Epithelial cell of esophagus (primary cell): ENCODE measurements at regions not wholly inside any gene's neighbourhood (a gene's known extent, or its start where the extent isn't known, plus 50 kb on each side); places are given as distances from the start of the nearest gene placed in this dataset.

Experiments used
- DNase-seq: peaks from one replicate; pipeline ENCODE4 v3.0.0; 2010; ENCODE audit warnings: low read depth
- H3K4me3 ChIP-seq: 2 replicates; pipeline ENCODE4 v1.5.1; 2011; ENCODE audit warnings: mild to moderate bottlenecking, low read length, control low read depth
- CTCF ChIP-seq: IDR thresholded peaks from 2 replicates; pipeline ENCODE4 v1.5.1; 2011; ENCODE audit warnings: low read depth, mild to moderate bottlenecking, low read length, control low read depth, inconsistent platforms; ENCODE audit not compliant: insufficient read depth; ENCODE audit errors: missing control alignments

GRCh38 chr2:56505885-56506284 lies 322.1 kb downstream of the CCDC85A start:
- no peak for TF ChIP-seq CTCF
- H3K4me3 ChIP-seq: no peak overlapping the region
- peak; percentile 3 for DNase-seq

DNA sequence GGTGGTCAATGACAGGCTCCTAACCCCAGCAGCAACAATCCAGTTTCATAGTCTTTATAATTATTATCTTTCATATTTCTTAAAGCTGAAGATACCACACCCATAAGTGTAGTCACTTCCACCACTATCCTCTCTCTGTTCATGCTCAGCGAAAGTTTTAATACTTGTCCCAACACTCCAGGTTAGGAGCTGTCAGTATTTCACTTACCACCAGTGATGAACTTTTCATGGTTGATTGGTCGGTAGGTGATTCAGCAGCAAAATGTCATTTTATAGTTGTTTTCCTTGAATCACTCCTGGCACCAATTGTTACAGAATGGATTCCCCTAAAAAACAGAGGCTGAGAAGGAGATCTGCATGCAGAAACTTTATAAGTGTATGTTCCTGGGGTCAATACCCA lies 324.9 kb downstream of the CCDC85A start:
- no peak for DNase-seq
- no peak for TF ChIP-seq CTCF

DNA sequence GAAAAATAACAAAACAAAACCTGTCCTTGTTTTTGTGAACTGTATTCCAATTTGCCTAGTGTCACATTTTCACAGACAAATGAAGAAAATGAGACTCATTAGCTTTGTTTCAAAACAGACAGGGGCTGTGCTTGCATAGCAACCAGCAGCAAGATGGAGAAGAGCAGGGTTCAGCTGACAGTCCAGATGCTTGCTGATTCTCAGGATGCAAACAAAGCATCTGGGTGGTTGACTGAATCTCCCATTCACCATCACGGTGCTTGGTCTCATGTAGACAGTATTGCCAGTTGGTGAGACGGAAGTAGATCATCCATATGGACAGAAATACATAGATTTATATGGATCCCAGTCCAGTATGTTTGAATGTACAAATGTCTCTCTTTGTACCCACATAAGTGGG lies 326.8 kb downstream of the CCDC85A start:
- DNase-seq: no peak
- no peak for TF ChIP-seq CTCF
- no peak overlapping the region for H3K4me3 ChIP-seq

More for the DNA sequence above, 324.9 kb downstream of the CCDC85A start:
- H3K4me3 ChIP-seq: no peak overlapping the region

DNA sequence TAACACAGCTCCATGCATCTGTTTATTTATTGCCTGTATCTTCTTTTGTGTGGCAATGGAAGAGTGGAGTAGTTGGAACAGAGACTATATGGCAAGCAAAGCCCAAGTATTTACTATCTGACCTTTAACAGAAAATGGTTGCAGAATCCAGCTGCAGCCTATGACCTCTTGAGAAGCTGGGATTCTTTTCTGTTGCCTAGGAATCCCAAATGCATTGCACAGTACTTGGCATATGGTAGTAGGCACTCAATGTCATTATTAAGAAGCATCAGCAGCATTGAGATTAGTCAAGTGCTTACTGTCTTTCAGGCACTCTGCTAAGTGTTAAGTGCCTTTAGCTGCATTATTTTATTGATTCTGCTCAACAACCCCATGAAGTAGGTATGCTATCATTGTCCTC lies 331.6 kb downstream of the CCDC85A start:
- no peak for DNase-seq
- no peak overlapping the region for H3K4me3 ChIP-seq
- TF ChIP-seq CTCF: no peak

DNA sequence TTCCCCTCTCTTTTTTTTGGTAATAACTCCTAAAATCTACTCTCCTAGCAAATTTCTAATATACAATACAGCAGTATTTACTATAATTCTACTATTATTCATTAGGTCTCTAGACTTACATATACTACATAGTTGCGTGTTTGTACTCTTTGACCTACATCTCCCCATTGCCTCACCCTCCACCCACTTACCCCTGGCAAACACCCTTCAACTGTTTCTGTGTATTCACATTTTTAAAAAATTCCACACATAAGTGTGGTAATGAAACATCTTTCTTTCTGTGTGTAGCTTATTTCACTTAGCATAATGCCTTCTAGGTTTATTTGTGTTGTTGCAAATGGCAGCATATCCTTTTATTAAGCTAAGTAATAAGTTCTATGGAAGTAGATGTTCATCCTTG lies 336.0 kb downstream of the CCDC85A start:
- no peak for DNase-seq
- TF ChIP-seq CTCF: no peak
- H3K4me3 ChIP-seq: no peak overlapping the region

- DNase-seq: peak; percentile 19
- no peak for TF ChIP-seq CTCF
- no peak overlapping the region for H3K4me3 ChIP-seq
These were observed 338.9 kb downstream of the CCDC85A start for GRCh38 chr2:56522605-56523089.

GRCh38 chr2:56523816-56524215 lies 340.0 kb downstream of the CCDC85A start:
- no peak overlapping the region for H3K4me3 ChIP-seq
- no peak for TF ChIP-seq CTCF
- peak; percentile 2 for DNase-seq
